Thyroid gland (tissue), 4 donors: ENCODE measurements at regions not wholly inside any gene's neighbourhood (a gene's known extent, or its start where the extent isn't known, plus 50 kb on each side); places are given as distances from the start of the nearest gene placed in this dataset.

Experiments
- DNase-seq, 2 donors: peaks; one replicate each; pipeline ENCODE4 v3.0.0-alpha.2; 2019
- H3K27ac ChIP-seq, 3 donors: fragments of 200-600 bp; sonication (generic); 1 replicate in 2 of 3; 2 replicates in 1 of 3; pipeline ENCODE4 v1.5.1; 2016 to 2019; ENCODE audit warnings: mild to moderate bottlenecking in 1 of 3, moderate library complexity in 1 of 3
- H3K27me3 ChIP-seq: fragments of 200-600 bp; sonication (generic); one replicate; pipeline ENCODE4 v1.5.1; 2019
- H3K36me3 ChIP-seq, 2 donors: fragments of 200-600 bp; sonication (generic); one replicate each; pipeline ENCODE4 v1.5.1; 2016 to 2019
- H3K4me1 ChIP-seq, 2 donors: fragments of 200-600 bp; sonication (generic); one replicate each; pipeline ENCODE4 v1.5.1; 2017 to 2019
- H3K4me3 ChIP-seq, 3 donors: fragments of 200-600 bp; sonication (generic); replicated peaks in 1 of 3; 1 replicate in 2 of 3; 2 replicates in 1 of 3; pipeline ENCODE4 v1.5.1; 2016; ENCODE audit warnings: mild to moderate bottlenecking in 1 of 3
- H3K9me3 ChIP-seq: fragments of 200-600 bp; sonication (generic); one replicate; pipeline ENCODE4 v1.5.1; 2017
- CTCF ChIP-seq, 6 experiments: fragments of 200-600 bp in 3 of 6; fragments of 450-650 bp in 3 of 6; sonication (generic) in 3 of 6; IDR thresholded peaks; one replicate each; pipeline ENCODE4 v1.5.1; 2016 to 2019; ENCODE audit warnings: antibody characterized with exemption in 6 of 6, mild to moderate bottlenecking in 2 of 6, inconsistent platforms in 1 of 6, moderate library complexity in 1 of 6
- POLR2A ChIP-seq, 2 donors: fragments of 450-650 bp; IDR thresholded peaks; one replicate each; pipeline ENCODE4 v1.6.1; 2017; ENCODE audit warnings: antibody characterized with exemption in 2 of 2, mild to moderate bottlenecking in 2 of 2, moderate library complexity in 1 of 2
- WGBS, 2 donors: methylation state at CpG; one replicate each; pipeline ENCODE4 v1.1.5; 2017; 5-methylcytosine and 5-hydroxymethylcytosine counted together
- intact Hi-C: fragments of 100-400 bp; cut with DNase I; formaldehyde crosslinking; loops from one replicate; pipeline ENCODE4 v1.15.1; 2023

GRCh38 chr5:34585601-34586104 is 70.5 kb upstream of the RAI14 start:
- H3K27ac ChIP-seq: no peak overlapping the region
- H3K27me3 ChIP-seq: no peaks in the 10 kb centered on the region
- no peak overlapping the region for H3K4me3 ChIP-seq
- H3K9me3 ChIP-seq: no peaks in the 10 kb centered on the region
- intact Hi-C loops: no loop called here
- no peaks in the 10 kb centered on the region for H3K4me1 ChIP-seq
- H3K36me3 ChIP-seq: no peaks in the 10 kb centered on the region
- no peak for DNase-seq
- 79 to 81% methylated on average over 5 of the region's 5 CpGs for WGBS, 2 donors
- TF ChIP-seq POLR2A (IDR thresholded peaks at IDR 0.05) (no peak), CTCF (IDR thresholded peaks at IDR 0.05) (no peak)

DNA sequence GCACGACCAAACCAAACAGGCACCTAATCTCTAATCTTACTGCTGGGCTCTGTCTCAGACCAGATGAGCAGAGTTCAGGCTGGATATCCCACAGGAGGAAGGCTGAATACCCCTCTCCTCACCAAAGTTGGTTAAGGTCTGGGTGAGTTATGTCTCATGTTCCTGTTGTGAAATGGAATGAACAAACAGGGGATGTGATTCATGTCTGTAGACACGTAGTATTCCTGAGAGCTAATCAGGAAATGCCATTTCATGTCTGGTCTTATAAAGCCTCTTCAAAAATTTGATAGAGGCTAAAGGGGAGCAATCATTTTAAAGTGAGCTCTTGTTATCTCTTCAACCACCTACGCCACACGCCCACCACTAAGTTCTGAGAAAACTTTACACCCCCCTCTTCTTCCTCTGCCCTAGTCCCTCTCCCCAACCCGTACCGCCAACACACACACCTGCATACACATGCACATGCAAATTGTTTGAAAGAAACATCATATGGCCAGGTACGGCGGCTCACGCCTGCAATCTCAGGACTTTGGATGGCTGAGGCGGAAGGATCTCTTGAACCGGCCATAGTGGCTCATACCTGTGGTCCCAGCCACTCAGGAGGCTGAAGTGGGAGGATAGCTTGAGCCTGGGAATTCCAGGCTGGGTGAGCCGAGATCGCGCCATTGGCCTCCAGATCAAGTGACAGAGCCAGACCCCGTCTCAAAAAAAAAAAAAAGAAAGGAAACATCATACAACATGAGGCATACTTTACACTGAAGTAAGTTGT is 69.8 kb upstream of the RAI14 start:
- H3K4me1 ChIP-seq: no peaks in the 10 kb centered on the region
- intact Hi-C loops: no loop called here
- H3K4me3 ChIP-seq: no peak overlapping the region
- no peak for DNase-seq
- WGBS, 2 donors: 90 to 92% methylated on average over 15 of the region's 15 CpGs
- no peaks in the 10 kb centered on the region for H3K27me3 ChIP-seq
- H3K9me3 ChIP-seq: no peaks in the 10 kb centered on the region
- H3K36me3 ChIP-seq: no peaks in the 10 kb centered on the region
- TF ChIP-seq POLR2A (IDR thresholded peaks at IDR 0.05) (no peak), CTCF (IDR thresholded peaks at IDR 0.05) (no peak)
- H3K27ac ChIP-seq: no peak overlapping the region

GRCh38 chr5:34587355-34588241 is 68.5 kb upstream of the RAI14 start:
- DNase-seq: no peak
- WGBS, 2 donors: 62 to 64% methylated on average over 6 of the region's 6 CpGs
- TF ChIP-seq POLR2A (IDR thresholded peaks at IDR 0.05): no peak
- TF ChIP-seq CTCF (IDR thresholded peaks at IDR 0.05): no peak
- Histone ChIP-seq H3K9me3 (no peaks in the 10 kb centered on the region), H3K36me3 (no peaks in the 10 kb centered on the region), H3K4me1 (no peaks in the 10 kb centered on the region), H3K4me3 (no peak overlapping the region), H3K27me3 (no peaks in the 10 kb centered on the region), H3K27ac (no peak overlapping the region)
- intact Hi-C loops: no loop called here

DNA sequence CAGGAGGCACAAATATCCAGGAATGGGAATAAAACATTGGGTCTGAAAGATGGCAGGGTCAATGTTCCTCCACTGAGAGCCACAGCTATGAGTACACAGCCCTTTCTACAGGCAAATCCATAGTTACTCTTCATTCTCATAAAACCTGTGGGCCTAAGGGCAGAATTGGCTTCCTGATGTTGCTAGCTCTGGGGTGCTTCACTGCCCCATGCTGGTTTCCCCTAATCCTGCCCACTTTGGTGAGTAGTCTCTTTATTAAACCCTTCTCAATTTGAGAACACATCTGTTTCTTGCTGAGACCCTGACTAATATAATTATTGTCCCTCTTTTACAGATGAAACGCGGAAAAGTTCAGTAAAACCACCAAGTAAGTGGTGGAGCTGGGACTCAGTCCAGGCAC is 66.3 kb upstream of the RAI14 start:
- Histone ChIP-seq H3K4me1 (no peaks in the 10 kb centered on the region), H3K9me3 (no peaks in the 10 kb centered on the region), H3K27me3 (no peaks in the 10 kb centered on the region), H3K4me3 (no peak overlapping the region), H3K36me3 (no peaks in the 10 kb centered on the region), H3K27ac (no peak overlapping the region)
- 100% methylated on average over 2 of the region's 2 CpGs for WGBS, 2 donors
- DNase-seq: no peak
- intact Hi-C loops: no loop called here
- TF ChIP-seq POLR2A (IDR thresholded peaks at IDR 0.05) (no peak), CTCF (IDR thresholded peaks at IDR 0.05) (no peak)

DNA sequence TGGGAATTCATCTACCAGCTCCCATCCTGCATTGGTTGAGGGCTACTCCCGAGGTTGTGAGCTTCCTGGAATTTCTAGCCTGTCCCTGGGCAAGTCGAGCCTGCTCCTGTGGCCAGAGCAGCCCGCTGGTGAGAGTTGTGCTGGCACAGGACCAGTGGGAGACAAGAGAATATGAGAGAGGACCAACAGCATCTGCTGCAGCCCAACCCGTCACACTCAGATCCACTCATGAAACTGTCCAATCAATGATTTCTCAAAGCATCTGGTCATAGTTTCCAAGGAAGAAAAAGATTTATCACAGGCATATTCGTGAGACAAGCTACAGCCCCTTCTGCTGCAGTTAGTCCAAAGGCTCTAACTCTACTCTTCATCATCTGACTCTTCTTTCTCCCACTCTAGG is 64.4 kb upstream of the RAI14 start:
- H3K9me3 ChIP-seq: no peaks in the 10 kb centered on the region
- H3K4me1 ChIP-seq: no peaks in the 10 kb centered on the region
- no peak overlapping the region for H3K4me3 ChIP-seq
- 80 to 85% methylated on average over 2 to 5 of the region's 5 CpGs for WGBS, 2 donors
- no peak overlapping the region for H3K27ac ChIP-seq
- H3K36me3 ChIP-seq: no peaks in the 10 kb centered on the region
- H3K27me3 ChIP-seq: no peaks in the 10 kb centered on the region
- TF ChIP-seq CTCF (IDR thresholded peaks at IDR 0.05) (no peak), POLR2A (IDR thresholded peaks at IDR 0.05) (no peak)
- no peak for DNase-seq
- intact Hi-C loops: no loop called here
